HepG2 (cell line): ENCODE measurements at regions not wholly inside any gene's neighbourhood (a gene's known extent, or its start where the extent isn't known, plus 50 kb on each side); places are given as distances from the start of the nearest gene placed in this dataset.

Source experiments
- ATAC-seq: fragments of 200-7000 bp; cut with Tn5 transposase; 3 replicates; pipeline ENCODE4 v1.9.1; 2020; ENCODE audit warnings: mild to moderate bottlenecking, moderate library complexity
- BruUV-seq: library from RNA; stranded (reverse); fragments of 400-500 nt; replicated peaks from 2 replicates; lab custom pipeline; 2021; lab: Mats Ljungman, UMichigan
- CTCF ChIA-PET: fragments of 300-600 bp; formaldehyde crosslinking; extraction: SDS; loops from one replicate; lab custom pipeline; 2021; ENCODE audit warnings: low total read pairs, inconsistent platforms, low intra/inter-chr PET ratio; lab: Yijun Ruan, JAX
- POLR2A ChIA-PET: fragments of 350-600 bp; sonication (Branson Sonifier 250); formaldehyde crosslinking; loops from one replicate; lab custom pipeline; 2020; ENCODE audit warnings: antibody characterized with exemption, inconsistent platforms; lab: Yijun Ruan, JAX
- DNase-seq: peaks from one replicate; pipeline ENCODE4 v3.0.0-alpha.2; 2015; ENCODE audit warnings: low spot score
- FAIRE-seq: peaks from 3 replicates; lab custom pipeline; 2011; peaks lifted over from hg19 to GRCh38; lab: Jason Lieb, UNC
- H2AFZ ChIP-seq: one replicate; pipeline ENCODE4 v1.6.1; 2011; ENCODE audit warnings: low read length, inconsistent platforms
- H3K27ac ChIP-seq: fragments of 300-600 bp; 3 replicates; pipeline ENCODE4 v1.8.0; 2011; ENCODE audit warnings: mixed run types, mild to moderate bottlenecking, mixed read lengths, low read length, inconsistent platforms; ENCODE audit not compliant: insufficient read depth; ENCODE audit errors: extremely low read length
- H3K27me3 ChIP-seq, 2 experiments: fragments of 200-600 bp in 1 of 2; 2 replicates in 1 of 2; 3 replicates in 1 of 2; pipeline versions ENCODE4 v1.6.0 to v1.8.0; 2011; ENCODE audit warnings: low read length in 2 of 2, mild to moderate bottlenecking in 2 of 2, moderate library complexity in 2 of 2, inconsistent platforms in 1 of 2; ENCODE audit not compliant: insufficient read depth in 2 of 2, control insufficient read depth in 1 of 2
- H3K36me3 ChIP-seq, 2 experiments: fragments of 200-600 bp in 1 of 2; replicated peaks in 1 of 2; 2 replicates in 1 of 2; 3 replicates in 1 of 2; pipeline versions ENCODE4 v1.5.1 to v1.8.0; 2011; ENCODE audit warnings: low read length in 2 of 2, inconsistent platforms in 1 of 2; ENCODE audit not compliant: insufficient read depth in 2 of 2, control insufficient read depth in 1 of 2
- H3K4me1 ChIP-seq: 2 replicates; pipeline ENCODE4 v1.5.1; 2012; ENCODE audit warnings: low read length, inconsistent platforms; ENCODE audit not compliant: insufficient read depth
- H3K4me2 ChIP-seq: 2 replicates; pipeline ENCODE4 v1.6.0; 2011; ENCODE audit warnings: low read depth, low read length, inconsistent platforms
- H3K4me3 ChIP-seq, 3 experiments: fragments of 200-600 bp in 1 of 3; sonication (generic), shearing (Covaris generic) in 1 of 3; replicated peaks in 1 of 3; 2 replicates each; pipeline ENCODE4 v1.5.1; 2011 to 2016; ENCODE audit warnings: low read length in 3 of 3, inconsistent platforms in 2 of 3, low read depth in 2 of 3, mild to moderate bottlenecking in 2 of 3, control low read depth in 1 of 3, mixed read lengths in 1 of 3; ENCODE audit not compliant: insufficient read depth in 1 of 3
- H3K79me2 ChIP-seq: one replicate; pipeline ENCODE4 v1.6.1; 2011; ENCODE audit warnings: low read length, inconsistent platforms; ENCODE audit not compliant: insufficient read depth
- H3K9ac ChIP-seq: 2 replicates; pipeline ENCODE4 v1.6.0; 2011; ENCODE audit warnings: mild to moderate bottlenecking, low read depth, low read length, inconsistent platforms; ENCODE audit not compliant: insufficient read depth
- H3K9me3 ChIP-seq: 2 replicates; pipeline ENCODE4 v1.5.1; 2012; ENCODE audit warnings: mild to moderate bottlenecking, low read length
- H4K20me1 ChIP-seq: 2 replicates; pipeline ENCODE4 v1.6.0; 2011; ENCODE audit warnings: inconsistent platforms, mild to moderate bottlenecking, low read length, moderate library complexity; ENCODE audit not compliant: insufficient read depth
- EEA1 ChIP-seq: sonication (generic); formaldehyde crosslinking; IDR thresholded peaks from 2 replicates; pipeline ENCODE4 v1.5.1; 2020; ENCODE audit warnings: mild to moderate bottlenecking, missing genetic modification reagents, borderline replicate concordance
- HHEX ChIP-seq: IDR thresholded peaks from 2 replicates; pipeline ENCODE4 v1.6.1; 2016; ENCODE audit warnings: control low read depth
- KMT2A ChIP-seq: sonication (generic); formaldehyde crosslinking; IDR thresholded peaks from 2 replicates; pipeline ENCODE4 v1.4.0; 2020; ENCODE audit warnings: missing genetic modification reagents
- MEF2D ChIP-seq: sonication (generic); formaldehyde crosslinking; IDR thresholded peaks from 2 replicates; pipeline ENCODE4 v1.5.1; 2020; ENCODE audit warnings: mild to moderate bottlenecking, missing genetic modification reagents
- POLR2AphosphoS5 ChIP-seq: IDR thresholded peaks from 2 replicates; pipeline ENCODE4 v1.6.1; 2012; ENCODE audit warnings: low read depth, low read length
- PRDM4 ChIP-seq: sonication (generic); formaldehyde crosslinking; IDR thresholded peaks from 2 replicates; pipeline ENCODE4 v1.9.0; 2021; ENCODE audit warnings: missing genetic modification reagents, borderline replicate concordance
- SALL2 ChIP-seq: sonication (generic); formaldehyde crosslinking; IDR thresholded peaks from 2 replicates; pipeline ENCODE4 v1.8.1; 2023; ENCODE audit warnings: mild to moderate bottlenecking, missing genetic modification reagents, inconsistent platforms
- SP2 ChIP-seq: sonication (generic); formaldehyde crosslinking; IDR thresholded peaks from 2 replicates; pipeline ENCODE4 v1.5.1; 2020; ENCODE audit warnings: mild to moderate bottlenecking, missing genetic modification reagents
- SRSF1 ChIP-seq: fragments of 200-400 bp; formaldehyde crosslinking; optimal IDR thresholded peaks from 2 replicates; pipeline ENCODE3; 2017; ENCODE audit warnings: mild to moderate bottlenecking, low read depth, low read length, moderate library complexity
- SSRP1 ChIP-seq: IDR thresholded peaks from 2 replicates; pipeline ENCODE4 v1.6.1; 2016; ENCODE audit warnings: control low read depth
- ZBTB7B ChIP-seq: sonication (generic); formaldehyde crosslinking; IDR thresholded peaks from 2 replicates; pipeline ENCODE4 v1.4.0; 2020; ENCODE audit warnings: missing genetic modification reagents
- ZNF253 ChIP-seq: sonication (generic); formaldehyde crosslinking; IDR thresholded peaks from 2 replicates; pipeline ENCODE4 v1.8.0; 2022; ENCODE audit warnings: mild to moderate bottlenecking, missing genetic modification reagents, borderline replicate concordance
- ZNF282 ChIP-seq: fragments of 450-650 bp; IDR thresholded peaks from 2 replicates; pipeline ENCODE4 v1.6.1; 2018; ENCODE audit not compliant: partially characterized antibody
- ZNF543 ChIP-seq: sonication (generic); formaldehyde crosslinking; IDR thresholded peaks from 2 replicates; pipeline ENCODE4 v1.4.0; 2020; ENCODE audit warnings: mild to moderate bottlenecking, missing genetic modification reagents
- WGBS: methylation state at CpG from one replicate; pipeline ENCODE4 v1.1.6; 2017; ENCODE audit warnings: low lambda C conversion rate; 5-methylcytosine and 5-hydroxymethylcytosine counted together
- in situ Hi-C: cut with HindIII; loops from 2 replicates; pipeline ENCODE4 v1.10.0; 2017; ENCODE audit warnings: low pct_unique_long_range_greater_than_20kb; ENCODE audit not compliant: extremely low pct_ligation_motif_present
- intact Hi-C: fragments of 100-400 bp; cut with micrococcal nuclease; formaldehyde crosslinking; loops from one replicate; pipeline ENCODE4 v1.10.0; 2022; ENCODE audit not compliant: unreplicated experiment
- TF ChIP-seq, protein P1 (sequence below): IDR thresholded peaks from 2 replicates; pipeline ENCODE4 v1.6.1; 2016; ENCODE audit warnings: control low read depth
- TF ChIP-seq, protein P2 (sequence below): sonication (generic); formaldehyde crosslinking; IDR thresholded peaks from 2 replicates; pipeline ENCODE4 v1.8.0; 2022; ENCODE audit warnings: mild to moderate bottlenecking, missing genetic modification reagents, moderate library complexity
- TF ChIP-seq, protein P3 (sequence below): sonication (generic); formaldehyde crosslinking; conservative IDR thresholded peaks from 2 replicates; pipeline ENCODE4 v1.4.0; 2020; ENCODE audit warnings: missing genetic modification reagents

DNA sequence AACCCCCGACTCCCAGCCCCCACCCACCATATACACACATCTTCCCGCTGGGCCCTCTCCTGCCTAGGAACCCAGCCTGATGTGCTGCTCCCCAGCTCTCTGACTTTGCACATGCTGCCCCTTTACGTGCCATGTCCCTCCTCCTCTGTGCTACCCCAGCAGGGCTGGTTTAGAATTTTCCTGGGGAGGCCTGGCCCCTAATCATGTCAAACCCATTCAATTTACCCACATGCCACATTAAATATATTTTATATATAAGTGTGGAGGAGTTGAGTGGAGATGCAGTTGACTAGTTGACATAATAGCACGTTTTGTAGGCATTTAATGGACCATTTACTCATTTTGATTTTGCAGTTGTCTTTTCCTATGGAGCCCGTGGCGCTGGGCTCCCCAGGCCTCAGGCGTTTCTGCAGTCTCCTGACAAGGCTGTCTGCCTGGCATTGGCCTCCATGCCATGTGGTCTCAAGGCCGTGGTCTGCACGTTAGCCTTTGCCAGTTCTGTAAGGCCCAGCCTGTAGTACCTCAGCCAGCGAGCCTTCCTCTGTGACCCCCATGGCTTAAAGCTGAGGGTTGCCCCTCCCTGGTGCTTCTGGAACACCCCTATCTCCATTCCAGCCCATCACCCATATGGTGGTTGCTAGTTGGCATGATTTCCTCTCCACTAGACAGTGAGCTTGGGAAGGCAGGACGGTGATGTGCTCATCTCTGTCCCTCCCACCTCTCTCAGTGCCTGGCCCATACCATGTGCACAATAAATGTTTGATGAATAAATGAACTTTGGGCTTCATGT lies 155.8 kb downstream of the TLE3 start:
- Histone ChIP-seq H3K27me3 (peaks cover 5 to 49% of the 10 kb centered on the region in 2 experiments; a peak in 3 of 5 replicates), H3K27ac (no peak overlapping the region), H4K20me1 (no peaks in the 10 kb centered on the region), H3K79me2 (no peaks in the 10 kb centered on the region), H3K4me1 (no peaks in the 10 kb centered on the region), H3K36me3 (no peaks in the 10 kb centered on the region), H3K9ac (no peak overlapping the region), H2AFZ (no peak overlapping the region), H3K4me3 (no peak overlapping the region), H3K9me3 (no peaks in the 10 kb centered on the region), H3K4me2 (no peak overlapping the region)
- WGBS = 22% methylated on average over 8 of the region's 11 CpGs
- DNase-seq (no peak), ATAC-seq (no peak), FAIRE-seq (no peak)
- in situ Hi-C loops (no loop called here), intact Hi-C loops (no loop called here)
- CTCF ChIA-PET = no interaction called here
- TF ChIP-seq MEF2D (CRISPR knock-in tag) (no peak), SSRP1 (CRISPR knock-in tag) (no peak), HHEX (CRISPR knock-in tag) (no peak), ZNF282 (no peak), EEA1 (CRISPR knock-in tag) (no peak), SALL2 (no peak), KMT2A (no peak), SP2 (CRISPR knock-in tag) (no peak), POLR2AphosphoS5 (no peak), ZNF543 (CRISPR knock-in tag) (no peak), ZBTB7B (CRISPR knock-in tag) (no peak), ZNF253 (CRISPR knock-in tag) (no peak), SRSF1 (no peak), PRDM4 (no peak)
- TF ChIP-seq, protein P1, sequence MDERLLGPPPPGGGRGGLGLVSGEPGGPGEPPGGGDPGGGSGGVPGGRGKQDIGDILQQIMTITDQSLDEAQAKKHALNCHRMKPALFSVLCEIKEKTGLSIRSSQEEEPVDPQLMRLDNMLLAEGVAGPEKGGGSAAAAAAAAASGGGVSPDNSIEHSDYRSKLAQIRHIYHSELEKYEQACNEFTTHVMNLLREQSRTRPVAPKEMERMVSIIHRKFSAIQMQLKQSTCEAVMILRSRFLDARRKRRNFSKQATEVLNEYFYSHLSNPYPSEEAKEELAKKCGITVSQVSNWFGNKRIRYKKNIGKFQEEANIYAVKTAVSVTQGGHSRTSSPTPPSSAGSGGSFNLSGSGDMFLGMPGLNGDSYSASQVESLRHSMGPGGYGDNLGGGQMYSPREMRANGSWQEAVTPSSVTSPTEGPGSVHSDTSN (CRISPR knock-in tag) = no peak
- TF ChIP-seq, protein P2, sequence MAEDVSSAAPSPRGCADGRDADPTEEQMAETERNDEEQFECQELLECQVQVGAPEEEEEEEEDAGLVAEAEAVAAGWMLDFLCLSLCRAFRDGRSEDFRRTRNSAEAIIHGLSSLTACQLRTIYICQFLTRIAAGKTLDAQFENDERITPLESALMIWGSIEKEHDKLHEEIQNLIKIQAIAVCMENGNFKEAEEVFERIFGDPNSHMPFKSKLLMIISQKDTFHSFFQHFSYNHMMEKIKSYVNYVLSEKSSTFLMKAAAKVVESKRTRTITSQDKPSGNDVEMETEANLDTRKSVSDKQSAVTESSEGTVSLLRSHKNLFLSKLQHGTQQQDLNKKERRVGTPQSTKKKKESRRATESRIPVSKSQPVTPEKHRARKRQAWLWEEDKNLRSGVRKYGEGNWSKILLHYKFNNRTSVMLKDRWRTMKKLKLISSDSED (CRISPR knock-in tag) = no peak
- TF ChIP-seq, protein P3, sequence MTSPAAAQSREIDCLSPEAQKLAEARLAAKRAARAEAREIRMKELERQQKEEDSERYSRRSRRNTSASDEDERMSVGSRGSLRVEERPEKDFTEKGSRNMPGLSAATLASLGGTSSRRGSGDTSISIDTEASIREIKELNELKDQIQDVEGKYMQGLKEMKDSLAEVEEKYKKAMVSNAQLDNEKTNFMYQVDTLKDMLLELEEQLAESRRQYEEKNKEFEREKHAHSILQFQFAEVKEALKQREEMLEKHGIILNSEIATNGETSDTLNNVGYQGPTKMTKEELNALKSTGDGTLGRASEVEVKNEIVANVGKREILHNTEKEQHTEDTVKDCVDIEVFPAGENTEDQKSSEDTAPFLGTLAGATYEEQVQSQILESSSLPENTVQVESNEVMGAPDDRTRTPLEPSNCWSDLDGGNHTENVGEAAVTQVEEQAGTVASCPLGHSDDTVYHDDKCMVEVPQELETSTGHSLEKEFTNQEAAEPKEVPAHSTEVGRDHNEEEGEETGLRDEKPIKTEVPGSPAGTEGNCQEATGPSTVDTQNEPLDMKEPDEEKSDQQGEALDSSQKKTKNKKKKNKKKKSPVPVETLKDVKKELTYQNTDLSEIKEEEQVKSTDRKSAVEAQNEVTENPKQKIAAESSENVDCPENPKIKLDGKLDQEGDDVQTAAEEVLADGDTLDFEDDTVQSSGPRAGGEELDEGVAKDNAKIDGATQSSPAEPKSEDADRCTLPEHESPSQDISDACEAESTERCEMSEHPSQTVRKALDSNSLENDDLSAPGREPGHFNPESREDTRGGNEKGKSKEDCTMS (CRISPR knock-in tag) = no peak
- BruUV-seq = no TSS peak
- POLR2A ChIA-PET = no interaction called here
